ENCODE measurements at regions not wholly inside any gene's neighbourhood (a gene's known extent, or its start where the extent isn't known, plus 50 kb on each side); places are given as distances from the start of the nearest gene placed in this dataset.
"Not testable (repeated sequence)": the region's sequence is repeated elsewhere in the genome, so short reads cannot be mapped to it uniquely, and the experiment has no call there.

GRCh38 chr15:26028086-26028740, 165.1 kb upstream of the ATP10A start:
- peaks cover 49% of the 10 kb centered on the region for H3K27me3 ChIP-seq (ENCODE audit: low read depth)
- H3K9me3 ChIP-seq (replicated peaks) = no peaks in the 10 kb centered on the region
- TF ChIP-seq CTCF (IDR thresholded peaks at IDR 0.05; ENCODE audit: borderline replicate concordance) = no peak
- intact Hi-C loops (cut with micrococcal nuclease) = no loop called here
- no peaks in the 10 kb centered on the region for H3K4me1 ChIP-seq
- no peak overlapping the region for H3K27ac ChIP-seq (replicated peaks)
- no peak for DNase-seq
- no peaks in the 10 kb centered on the region for H3K36me3 ChIP-seq
- H3K4me3 ChIP-seq = no peak overlapping the region

GRCh38 chr15:26026671-26027070, 163.5 kb upstream of the ATP10A start:
- H3K27me3 ChIP-seq (ENCODE audit: low read depth) = peaks cover 33% of the 10 kb centered on the region
- DNase-seq; H3K36me3 ChIP-seq; H3K27ac ChIP-seq (replicated peaks); intact Hi-C loops (cut with micrococcal nuclease); H3K4me1 ChIP-seq; H3K9me3 ChIP-seq (replicated peaks); H3K4me3 ChIP-seq: not testable (repeated sequence)

DNA sequence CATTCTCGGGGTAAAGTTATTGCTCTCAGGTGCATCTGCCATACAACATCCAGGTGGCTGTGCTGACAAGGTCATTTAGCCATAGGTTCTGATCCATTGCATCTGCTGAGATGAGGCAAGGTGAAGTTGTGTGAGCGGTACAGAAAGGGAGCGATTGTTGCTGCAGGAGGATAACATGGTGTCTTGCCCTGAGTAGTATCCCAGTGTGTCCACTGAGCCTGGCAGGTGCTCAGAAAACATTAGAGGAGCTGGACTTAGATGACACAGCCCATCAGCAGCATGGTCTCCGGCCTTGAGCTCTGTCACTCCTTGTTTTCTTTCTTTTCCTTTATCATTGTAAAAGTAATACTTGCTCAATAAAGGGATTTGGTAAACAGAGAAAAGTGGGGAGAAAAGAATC, 161.1 kb upstream of the ATP10A start:
- Histone ChIP-seq H3K9me3 (replicated peaks) (no peaks in the 10 kb centered on the region), H3K27ac (replicated peaks) (no peak overlapping the region), H3K4me1 (no peaks in the 10 kb centered on the region), H3K36me3 (no peaks in the 10 kb centered on the region), H3K27me3 (ENCODE audit: low read depth) (peaks cover 26% of the 10 kb centered on the region), H3K4me3 (no peak overlapping the region)
- no peak for TF ChIP-seq CTCF (IDR thresholded peaks at IDR 0.05; ENCODE audit: borderline replicate concordance)
- intact Hi-C loops (cut with micrococcal nuclease) = no loop called here
- DNase-seq = no peak

GRCh38 chr15:26023691-26024090, 160.6 kb upstream of the ATP10A start:
- peaks cover 20% of the 10 kb centered on the region for H3K27me3 ChIP-seq (ENCODE audit: low read depth)
- no peak for DNase-seq
- H3K4me3 ChIP-seq = no peak overlapping the region
- no peaks in the 10 kb centered on the region for H3K36me3 ChIP-seq
- H3K9me3 ChIP-seq (replicated peaks) = no peaks in the 10 kb centered on the region
- H3K27ac ChIP-seq (replicated peaks) = no peak overlapping the region
- no peaks in the 10 kb centered on the region for H3K4me1 ChIP-seq
- no peak for TF ChIP-seq CTCF (IDR thresholded peaks at IDR 0.05; ENCODE audit: borderline replicate concordance)
- intact Hi-C loops (cut with micrococcal nuclease) = no loop called here

DNA sequence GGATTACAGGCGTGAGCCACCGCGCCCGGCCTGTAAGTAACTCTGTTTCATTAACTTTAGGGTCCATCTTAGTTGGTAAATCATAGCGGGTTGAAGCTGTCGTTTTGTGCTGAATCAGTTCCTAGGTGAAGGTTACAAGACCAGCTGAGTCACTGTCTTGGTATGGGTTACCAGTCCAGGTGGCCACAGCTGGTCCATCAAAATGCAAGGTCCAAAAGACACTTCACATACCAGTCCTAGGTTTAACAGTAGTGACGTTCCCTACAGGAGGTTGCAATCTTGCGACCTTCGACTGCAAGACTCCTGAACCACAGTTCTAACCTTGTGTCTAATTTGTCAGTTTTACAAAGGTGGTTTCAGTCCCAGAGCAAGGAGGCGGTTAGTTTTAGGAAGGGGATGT, 160.1 kb upstream of the ATP10A start:
- intact Hi-C loops (cut with micrococcal nuclease) = no loop called here
- H3K9me3 ChIP-seq (replicated peaks) = no peaks in the 10 kb centered on the region
- no peak for TF ChIP-seq CTCF (IDR thresholded peaks at IDR 0.05; ENCODE audit: borderline replicate concordance)
- H3K4me3 ChIP-seq = no peak overlapping the region
- no peaks in the 10 kb centered on the region for H3K4me1 ChIP-seq
- H3K36me3 ChIP-seq = no peaks in the 10 kb centered on the region
- H3K27me3 ChIP-seq (ENCODE audit: low read depth) = peaks cover 16% of the 10 kb centered on the region
- no peak for DNase-seq
- no peak overlapping the region for H3K27ac ChIP-seq (replicated peaks)

DNA sequence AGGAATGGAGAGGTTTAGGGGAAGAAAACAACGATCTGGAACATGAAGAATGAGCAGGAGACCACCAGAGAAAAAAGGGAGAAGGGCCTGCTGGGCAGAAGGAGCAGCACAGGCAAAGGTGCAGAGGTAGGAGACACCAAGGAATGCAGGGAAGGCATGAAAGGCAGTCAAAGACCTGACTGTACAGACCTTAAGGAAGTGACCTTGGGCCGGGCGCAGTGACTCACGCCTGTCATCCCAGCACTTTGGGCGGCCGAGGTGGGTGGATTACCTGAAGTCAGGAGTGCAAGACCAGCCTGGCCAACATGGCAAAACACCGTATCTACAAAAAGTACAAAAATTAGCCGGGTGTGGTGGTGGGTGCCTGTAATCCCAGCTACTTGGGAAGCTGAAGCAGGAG, 157.7 kb upstream of the ATP10A start:
- intact Hi-C loops (cut with micrococcal nuclease) = no loop called here
- no peak overlapping the region for H3K27ac ChIP-seq (replicated peaks)
- H3K36me3 ChIP-seq = no peaks in the 10 kb centered on the region
- no peaks in the 10 kb centered on the region for H3K9me3 ChIP-seq (replicated peaks)
- no peak for DNase-seq
- no peaks in the 10 kb centered on the region for H3K4me1 ChIP-seq
- peaks cover 24% of the 10 kb centered on the region for H3K27me3 ChIP-seq (ENCODE audit: low read depth)
- TF ChIP-seq CTCF (IDR thresholded peaks at IDR 0.05; ENCODE audit: borderline replicate concordance) = no peak
- no peak overlapping the region for H3K4me3 ChIP-seq

Measured in left ventricle myocardium inferior (tissue), 1 donor.